Hippocampal formation (tissue), 2 donors: ENCODE measurements at regions not wholly inside any gene's neighbourhood (a gene's known extent, or its start where the extent isn't known, plus 50 kb on each side); places are given as distances from the start of the nearest gene placed in this dataset.
"Not testable (repeated sequence)": the region's sequence is repeated elsewhere in the genome, so short reads cannot be mapped to it uniquely, and the experiment has no call there.

Experiments
- DNase-seq, 2 donors: peaks; one replicate each; lab custom pipeline; 2025; lab: John Stamatoyannopoulos, UW

- DNase-seq: no peak
Observed at GRCh38 chr12:19988459-19988873, 379.9 kb upstream of the PDE3A start.

GRCh38 chr12:19988948-19989347, 379.4 kb upstream of the PDE3A start:
- no peak for DNase-seq

GRCh38 chr12:19991146-19991545, 377.2 kb upstream of the PDE3A start:
- no peak for DNase-seq

- DNase-seq: no peak
Observed at GRCh38 chr12:19992311-19992710, 376.0 kb upstream of the PDE3A start.

DNA sequence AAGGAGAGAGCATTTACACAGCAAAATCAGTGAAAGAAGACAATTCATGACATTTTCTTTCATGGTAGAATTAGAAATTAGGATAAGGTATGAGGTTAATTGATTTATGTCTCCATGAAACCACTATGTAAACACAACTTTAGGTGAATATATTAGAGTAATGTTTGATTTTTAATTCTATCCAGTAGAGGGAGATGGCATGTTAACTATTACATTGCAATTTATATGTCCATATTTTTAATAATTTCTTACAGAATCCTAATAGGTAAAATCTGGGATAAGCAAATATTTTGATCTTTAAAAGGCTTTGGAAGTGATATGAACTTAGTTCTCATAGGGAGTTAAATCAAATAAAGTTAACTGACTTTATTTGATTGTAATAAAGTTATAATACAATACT, 373.4 kb upstream of the PDE3A start:
- DNase-seq: no peak

- DNase-seq: no peak
Observed at GRCh38 chr12:19997656-19998400, 370.5 kb upstream of the PDE3A start.

- no peak for DNase-seq
Observed at GRCh38 chr12:19998411-19998810, 369.9 kb upstream of the PDE3A start.

DNA sequence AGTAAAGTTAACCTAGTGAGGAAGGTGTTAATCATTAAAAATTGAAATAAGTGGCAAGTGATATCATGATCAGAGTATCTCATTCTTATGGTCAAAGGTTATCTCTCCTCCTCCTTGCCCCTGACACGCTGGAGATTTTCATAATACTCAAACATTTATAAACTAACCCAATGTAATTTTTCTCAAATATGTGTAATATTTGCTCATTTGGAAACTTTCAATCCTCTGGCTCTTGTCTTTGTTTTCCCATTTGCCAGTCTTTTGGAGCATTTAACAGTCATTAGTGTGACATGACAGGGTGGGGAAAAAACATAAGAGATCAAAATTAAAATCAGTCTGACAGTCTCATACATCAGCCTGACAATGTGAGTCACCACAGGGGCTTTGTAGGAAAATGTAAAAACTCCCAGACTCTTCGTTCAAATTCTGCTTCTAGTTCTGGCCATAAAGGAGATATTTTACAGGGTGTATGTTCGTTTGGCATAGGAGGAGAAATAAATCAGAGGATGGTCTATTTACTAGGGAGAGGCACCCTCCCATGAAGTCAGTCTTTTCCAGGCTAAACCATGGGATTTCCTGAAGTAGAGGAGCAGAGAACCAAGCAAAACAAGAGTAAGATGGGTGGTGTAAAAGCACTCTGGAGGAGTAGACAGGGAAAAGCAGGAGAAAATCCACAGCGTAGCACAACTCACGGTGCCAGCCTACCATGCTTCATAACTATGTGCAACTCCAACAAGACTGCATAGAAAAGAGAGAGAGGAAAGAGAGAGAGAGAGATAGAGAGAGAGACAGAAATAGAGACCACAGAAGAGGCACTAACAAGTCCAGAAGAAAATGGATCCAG, 369.2 kb upstream of the PDE3A start:
- DNase-seq: no peak

DNA sequence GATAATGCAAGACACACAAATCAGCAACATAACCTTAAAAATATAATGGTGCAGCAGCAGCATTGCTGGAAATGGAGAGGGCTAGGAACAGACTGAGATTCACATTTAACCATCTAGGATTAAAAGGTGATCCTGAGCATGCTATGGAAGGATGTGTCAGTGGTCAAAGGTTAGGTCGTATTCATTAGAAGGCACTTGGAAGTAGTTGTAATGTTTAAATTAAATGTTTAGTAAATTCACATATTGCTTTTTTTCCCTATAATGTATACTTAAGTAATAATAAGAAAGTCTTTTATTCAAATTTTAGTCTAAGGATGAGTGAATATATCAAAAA, 368.6 kb upstream of the PDE3A start:
- no peak for DNase-seq

GRCh38 chr12:20000229-20000849, 368.0 kb upstream of the PDE3A start:
- DNase-seq: no peak

DNA sequence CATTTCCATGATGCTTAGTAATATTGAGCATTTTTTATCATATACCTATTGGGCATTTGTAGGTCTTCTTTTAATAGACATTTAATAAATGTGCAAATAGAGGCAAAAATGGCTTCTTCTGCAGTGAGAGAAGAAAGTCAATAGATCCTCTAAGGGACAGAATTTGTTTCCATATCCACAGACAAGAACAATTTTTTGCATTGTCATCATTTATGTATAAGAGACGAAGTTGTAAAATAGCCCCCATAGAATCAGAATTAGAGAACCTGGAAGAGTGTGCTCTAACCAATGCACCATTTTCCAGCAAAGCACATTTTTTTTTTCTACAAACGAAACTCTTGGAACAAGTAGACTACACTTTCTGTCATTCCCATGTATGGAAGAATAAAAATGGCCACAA, 365.1 kb upstream of the PDE3A start:
- DNase-seq: no peak

- DNase-seq: no peak
Observed at GRCh38 chr12:20004952-20005351, 363.4 kb upstream of the PDE3A start.

DNA sequence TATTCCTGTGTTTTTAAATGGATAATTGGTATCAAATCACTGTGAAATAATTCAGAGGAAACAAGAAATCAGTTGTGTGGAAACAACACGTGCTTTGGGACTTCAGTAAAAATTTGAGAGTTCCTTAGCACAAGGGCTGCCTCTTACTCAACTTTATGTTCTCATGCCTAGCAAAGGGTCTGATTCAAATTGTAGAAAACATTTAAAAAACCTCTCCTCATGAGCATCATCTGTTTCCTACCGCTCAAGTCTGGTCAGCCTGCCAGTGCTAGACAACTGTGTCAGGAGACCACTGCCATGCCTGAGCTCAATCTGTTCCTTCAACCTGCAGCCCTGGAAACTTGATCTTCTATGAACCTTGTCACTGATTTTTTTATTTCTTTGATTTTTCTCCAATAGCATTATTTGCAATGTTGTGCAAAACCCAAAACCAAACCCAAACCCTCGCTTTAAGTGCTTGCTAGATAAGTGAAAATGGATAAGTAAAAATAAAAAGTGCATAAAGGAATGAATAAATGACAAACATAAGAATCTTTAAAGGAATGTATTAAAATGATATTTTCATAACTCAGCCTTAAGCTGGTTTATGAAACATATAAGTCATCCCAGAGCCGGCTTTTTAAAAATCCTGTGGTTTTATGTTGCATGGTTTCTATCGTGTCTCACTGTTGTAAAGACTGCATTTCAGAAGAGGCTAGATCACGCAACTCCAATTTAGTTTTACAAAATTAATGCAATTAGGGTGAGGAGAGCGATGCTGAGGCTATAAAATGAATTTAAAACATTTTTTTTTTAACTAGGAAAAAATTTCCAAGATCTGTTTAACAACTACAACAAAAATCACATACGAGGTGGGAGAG, 361.2 kb upstream of the PDE3A start:
- no peak for DNase-seq

- DNase-seq: not testable (repeated sequence)
Observed at GRCh38 chr12:20009965-20010364, 358.4 kb upstream of the PDE3A start.

DNA sequence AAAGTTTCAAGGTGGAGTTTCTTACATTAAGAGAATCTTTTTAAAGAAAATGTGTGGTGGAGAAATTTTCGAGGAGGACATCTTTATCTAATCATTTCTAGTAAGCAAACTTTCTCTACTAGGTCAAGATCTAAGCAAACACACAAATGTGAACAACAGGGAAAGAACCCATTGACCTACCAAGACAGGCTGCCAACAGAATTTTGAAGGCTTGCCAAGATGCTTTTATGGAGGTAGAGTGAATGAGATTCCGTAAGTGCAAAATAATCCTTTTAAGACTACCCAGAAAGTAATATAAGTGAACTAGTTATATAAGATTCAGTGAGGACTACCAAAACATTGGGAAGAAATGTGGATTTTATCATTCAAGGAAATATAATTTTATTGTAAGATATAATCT, 357.1 kb upstream of the PDE3A start:
- no peak for DNase-seq

- no peak for DNase-seq
Observed at GRCh38 chr12:20017802-20018201, 350.5 kb upstream of the PDE3A start.

DNA sequence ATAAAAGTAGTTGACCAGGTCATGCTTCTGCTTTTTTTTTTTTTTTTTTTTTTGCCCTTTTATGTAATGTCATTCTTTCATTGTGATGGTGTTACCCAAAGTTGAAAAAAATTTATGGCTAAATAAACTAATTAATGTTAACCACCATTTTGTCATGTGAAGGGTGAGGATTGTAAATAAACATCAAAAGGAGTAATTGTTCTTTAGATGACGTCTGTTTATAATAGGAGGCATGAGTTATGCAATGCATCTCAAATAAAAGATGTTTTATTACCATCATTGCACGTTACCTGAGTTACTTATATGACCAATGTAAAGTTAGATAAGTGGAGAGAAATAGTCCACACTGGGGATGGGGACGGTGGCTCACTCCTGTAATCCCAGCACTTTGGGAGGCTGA, 349.9 kb upstream of the PDE3A start:
- DNase-seq: no peak

DNA sequence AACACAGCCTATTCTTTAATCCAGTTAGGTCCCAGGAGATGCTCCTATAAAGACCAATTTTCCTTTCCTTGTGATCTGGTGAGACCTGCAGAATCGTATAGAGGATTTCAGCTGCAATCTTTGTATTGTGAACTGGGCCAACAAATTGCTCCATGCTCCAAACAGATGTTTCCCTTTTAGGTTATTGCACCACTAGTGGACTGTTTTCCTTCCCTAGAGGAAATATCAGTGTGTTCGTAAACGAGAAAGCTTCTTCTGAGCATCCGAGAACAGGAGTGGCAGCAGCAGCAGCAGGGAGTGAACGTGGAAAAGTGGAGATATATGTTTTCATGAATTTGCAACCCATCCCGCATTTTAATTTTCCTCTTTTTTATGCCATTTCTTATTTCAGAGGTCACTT, 344.1 kb upstream of the PDE3A start:
- no peak for DNase-seq

DNA sequence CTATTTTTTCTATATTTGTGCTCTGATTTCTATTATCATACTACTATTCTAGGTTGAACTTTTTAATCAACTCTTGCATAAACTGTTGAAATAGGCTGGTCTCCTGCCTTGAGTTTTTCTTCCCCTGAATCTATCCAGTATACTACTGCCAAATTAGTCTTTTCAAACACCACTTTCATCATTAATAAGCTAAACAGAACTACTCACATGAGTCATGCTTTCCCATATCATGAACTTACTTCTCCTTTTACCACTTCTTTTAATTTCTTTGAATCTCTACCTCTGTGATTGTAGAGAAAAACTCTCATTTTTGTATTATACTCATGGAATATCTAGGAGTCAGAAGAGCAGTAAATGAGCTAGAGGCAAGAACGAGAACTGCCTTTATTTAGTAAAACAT, 340.3 kb upstream of the PDE3A start:
- no peak for DNase-seq

DNA sequence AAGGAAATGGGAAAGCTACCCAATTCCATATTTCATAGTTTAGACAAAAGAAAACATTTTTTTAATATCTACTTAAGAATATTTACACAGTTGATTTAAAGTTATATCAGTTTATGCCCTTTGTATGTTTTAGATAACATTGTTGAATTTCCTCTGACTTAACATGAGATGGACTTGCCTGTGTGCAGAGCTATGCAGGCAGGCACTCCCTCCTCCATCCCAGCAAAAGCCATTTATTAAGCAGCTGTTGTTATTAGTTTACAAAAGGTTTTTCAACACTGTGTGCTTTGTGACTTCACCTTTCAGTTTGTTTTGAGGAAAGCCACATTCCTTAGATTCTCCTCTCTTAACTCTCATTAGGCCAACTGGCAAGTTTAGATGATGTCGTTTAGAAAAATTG, 337.5 kb upstream of the PDE3A start:
- no peak for DNase-seq

GRCh38 chr12:20039562-20039961, 328.8 kb upstream of the PDE3A start:
- no peak for DNase-seq

- DNase-seq: no peak
Observed at GRCh38 chr12:20040184-20040583, 328.2 kb upstream of the PDE3A start.
